ENCODE measurements at regions not wholly inside any gene's neighbourhood (a gene's known extent, or its start where the extent isn't known, plus 50 kb on each side); places are given as distances from the start of the nearest gene placed in this dataset.

DNA sequence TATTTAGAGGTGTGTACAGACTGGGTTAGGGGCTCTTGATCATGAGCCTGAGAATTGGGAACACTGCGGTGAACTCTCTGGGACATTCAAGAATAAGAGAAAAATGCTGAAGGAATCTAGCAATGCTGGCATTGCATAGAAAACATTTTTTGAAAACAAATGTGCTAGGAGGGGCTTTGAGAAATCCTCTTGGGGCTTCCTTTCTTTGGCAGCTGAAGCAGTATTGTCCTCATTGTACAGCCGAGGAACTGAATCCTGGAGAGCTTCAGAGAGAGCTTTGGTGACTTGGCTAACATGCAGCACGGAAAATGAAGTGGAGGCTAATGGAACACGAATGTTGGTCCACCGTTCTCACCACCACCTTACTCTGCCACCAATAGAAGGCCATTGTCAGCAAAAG lies 107.3 kb upstream of the EFEMP1 start:
- Histone ChIP-seq H3K4me3 (ENCODE audit: extremely low read depth in 1 of 4, insufficient read depth in 2 of 4, low read depth in 3 of 4, low read length in 4 of 4) (no peak overlapping the region), H2BK12ac (ENCODE audit: low read depth, low read length) (no peak overlapping the region), H3K9me3 (ENCODE audit: insufficient read depth in 2 of 2, low read depth in 1 of 2, low read length in 1 of 2) (no peaks in the 10 kb centered on the region), H2AK5ac (ENCODE audit: low read depth, low read length) (no peak overlapping the region), H3K79me1 (ENCODE audit: low read depth, low read length) (no peaks in the 10 kb centered on the region), H3K4ac (replicated peaks; ENCODE audit: insufficient read length, low read depth, low read length) (no peak overlapping the region), H3K4me1 (replicated peaks in 1 of 4; ENCODE audit: control insufficient read depth in 3 of 4, insufficient read depth in 4 of 4, low read length in 3 of 4) (no peaks in the 10 kb centered on the region), H4K91ac (replicated peaks; ENCODE audit: insufficient read length, low read length) (no peak overlapping the region), H3K56ac (replicated peaks; ENCODE audit: insufficient read length, low read depth, low read length) (no peak overlapping the region), H3K27me3 (replicated peaks in 1 of 4; ENCODE audit: control insufficient read depth in 3 of 4, extremely low read depth in 1 of 4, insufficient read depth in 3 of 4, low read length in 3 of 4) (no peaks in the 10 kb centered on the region), H3K14ac (ENCODE audit: insufficient read length) (no peak overlapping the region), H3K9ac (replicated peaks in 1 of 4; ENCODE audit: extremely low read depth in 1 of 4, low read depth in 3 of 4, low read length in 3 of 4) (no peak overlapping the region), H3K79me2 (ENCODE audit: control insufficient read depth in 1 of 2, insufficient read depth in 2 of 2, low read length in 2 of 2) (no peaks in the 10 kb centered on the region), H2BK120ac (replicated peaks; ENCODE audit: low read depth, low read length) (no peak overlapping the region), H3K4me2 (ENCODE audit: insufficient read depth in 1 of 2, low read depth in 2 of 2, low read length in 2 of 2) (no peak overlapping the region), H4K5ac (ENCODE audit: insufficient read length, low read depth, low read length) (no peak overlapping the region), H3K36me3 (ENCODE audit: control insufficient read depth in 2 of 4, insufficient read depth in 4 of 4, low read length in 3 of 4) (no peaks in the 10 kb centered on the region), H2BK20ac (ENCODE audit: low read length) (no peak overlapping the region), H3K27ac (ENCODE audit: low read depth, low read length) (no peak overlapping the region), H2BK5ac (ENCODE audit: low read depth, low read length) (no peak overlapping the region), H2BK15ac (ENCODE audit: low read length) (no peak overlapping the region), H3K18ac (ENCODE audit: extremely low read depth, low read length) (no peak overlapping the region), H4K20me1 (replicated peaks in 1 of 2; ENCODE audit: control insufficient read depth in 1 of 2, insufficient read depth in 2 of 2, low read length in 2 of 2) (no peaks in the 10 kb centered on the region), H3K23me2 (ENCODE audit: low read depth, low read length) (no peaks in the 10 kb centered on the region), H2AFZ (ENCODE audit: low read length) (no peak overlapping the region), H3K23ac (ENCODE audit: insufficient read length) (no peak overlapping the region), H4K8ac (ENCODE audit: extremely low read depth, insufficient read depth, low read length) (no peak overlapping the region)
- ChIA-PET POLR2A (ENCODE audit: partially characterized antibody) (no interaction called here), CTCF (ENCODE audit: partially characterized antibody) (interaction anchor here (1.7 kb wide), 1 partner anchor 45 kb away, joined by 5 read pairs; no protein-coding TSS in a partner anchor)
- WGBS, 2 experiments (ENCODE audit: extremely low coverage in 1 of 2, insufficient coverage in 1 of 2, insufficient read length in 1 of 2, insufficient replicate concordance in 2 of 2, low coverage in 1 of 2, low lambda C conversion rate in 2 of 2, missing lambda C conversion rate in 1 of 2): 87% methylated on average over 5 of the region's 5 CpGs; no CpG with 5 or more reads in 1 of the 2 experiments
- FAIRE-seq: no peak
- no peak for DNase-seq (ENCODE audit: low read depth in 1 of 2, low spot score in 2 of 2)
- no peak for TF ChIP-seq SIRT6 (IDR thresholded peaks at IDR 0.05; ENCODE audit: low read length)
- TF ChIP-seq, protein P1, sequence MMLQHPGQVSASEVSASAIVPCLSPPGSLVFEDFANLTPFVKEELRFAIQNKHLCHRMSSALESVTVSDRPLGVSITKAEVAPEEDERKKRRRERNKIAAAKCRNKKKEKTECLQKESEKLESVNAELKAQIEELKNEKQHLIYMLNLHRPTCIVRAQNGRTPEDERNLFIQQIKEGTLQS (IDR thresholded peaks at IDR 0.05; ENCODE audit: insufficient read depth, low read depth, low read length): no peak
- no peak for TF ChIP-seq KDM4A (IDR thresholded peaks at IDR 0.05; ENCODE audit: low read depth, low read length, severe bottlenecking)
- TF ChIP-seq HDAC6 (IDR thresholded peaks at IDR 0.05; ENCODE audit: low read depth, low read length): no peak
- no peak for TF ChIP-seq RBBP5 (IDR thresholded peaks at IDR 0.05; ENCODE audit: borderline replicate concordance, low read depth, low read length)
- TF ChIP-seq, protein P2, sequence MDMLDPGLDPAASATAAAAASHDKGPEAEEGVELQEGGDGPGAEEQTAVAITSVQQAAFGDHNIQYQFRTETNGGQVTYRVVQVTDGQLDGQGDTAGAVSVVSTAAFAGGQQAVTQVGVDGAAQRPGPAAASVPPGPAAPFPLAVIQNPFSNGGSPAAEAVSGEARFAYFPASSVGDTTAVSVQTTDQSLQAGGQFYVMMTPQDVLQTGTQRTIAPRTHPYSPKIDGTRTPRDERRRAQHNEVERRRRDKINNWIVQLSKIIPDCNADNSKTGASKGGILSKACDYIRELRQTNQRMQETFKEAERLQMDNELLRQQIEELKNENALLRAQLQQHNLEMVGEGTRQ (IDR thresholded peaks at IDR 0.05; ENCODE audit: low read length): no peak
- TF ChIP-seq, protein P3, sequence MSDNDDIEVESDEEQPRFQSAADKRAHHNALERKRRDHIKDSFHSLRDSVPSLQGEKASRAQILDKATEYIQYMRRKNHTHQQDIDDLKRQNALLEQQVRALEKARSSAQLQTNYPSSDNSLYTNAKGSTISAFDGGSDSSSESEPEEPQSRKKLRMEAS (IDR thresholded peaks at IDR 0.05): no peak
- no peak for TF ChIP-seq SRF (IDR thresholded peaks at IDR 0.05; ENCODE audit: low read depth, low read length)
- TF ChIP-seq HDAC2 (IDR thresholded peaks at IDR 0.05; ENCODE audit: borderline replicate concordance in 1 of 2, low read depth in 2 of 2, low read length in 2 of 2): no peak
- no peak for TF ChIP-seq KDM5A (IDR thresholded peaks at IDR 0.05; ENCODE audit: low read length)
- TF ChIP-seq BRCA1 (IDR thresholded peaks at IDR 0.05; ENCODE audit: low read depth, low read length): no peak
- no peak for TF ChIP-seq SP1 (IDR thresholded peaks at IDR 0.05; ENCODE audit: low read depth, low read length)
- TF ChIP-seq NRF1 (IDR thresholded peaks at IDR 0.05; ENCODE audit: low read depth, low read length): no peak
- TF ChIP-seq CBX5 (IDR thresholded peaks at IDR 0.05; ENCODE audit: low read depth, low read length): no peak

Data from H1 (cell line).